ENCODE measurements at regions not wholly inside any gene's neighbourhood (a gene's known extent, or its start where the extent isn't known, plus 50 kb on each side); places are given as distances from the start of the nearest gene placed in this dataset.
"Not testable (repeated sequence)": the region's sequence is repeated elsewhere in the genome, so short reads cannot be mapped to it uniquely, and the experiment has no call there.

GRCh38 chr5:135149229-135149955 is 115.4 kb upstream of the PITX1 start:
- no peak overlapping the region for H3K4me3 ChIP-seq (ENCODE audit: low read length)
- DNase-seq (no peak), ATAC-seq (no peak)
- Mint-ChIP-seq H3K4me1 (no peaks in the 10 kb centered on the region), H3K27me3 (ENCODE audit: low read depth in 2 of 2) (peaks cover 2 to 10% of the 10 kb centered on the region in 2 donors), H3K4me3 (no peak overlapping the region), H3K36me3 (no peaks in the 10 kb centered on the region), H3K9me3 (no peaks in the 10 kb centered on the region), H3K27ac (no peak overlapping the region)
- no peaks in the 10 kb centered on the region for H3K36me3 ChIP-seq (ENCODE audit: control insufficient read depth, insufficient read depth, low read length)
- no peaks in the 10 kb centered on the region for H3K4me1 ChIP-seq (ENCODE audit: control insufficient read depth, insufficient read depth, low read length)
- H3K9me3 ChIP-seq (ENCODE audit: control insufficient read depth, insufficient read depth, low read length): no peaks in the 10 kb centered on the region
- intact Hi-C loops (cut with micrococcal nuclease): no loop called here
- WGBS (ENCODE audit: insufficient coverage): 94% methylated on average over 5 of the region's 5 CpGs
- H3K27ac ChIP-seq (ENCODE audit: low read length): no peak overlapping the region
- TF ChIP-seq CTCF (IDR thresholded peaks at IDR 0.05): no peak
- no peaks in the 10 kb centered on the region for H3K27me3 ChIP-seq (ENCODE audit: control insufficient read depth, insufficient read depth, low read length)

- no peak overlapping the region for H3K27ac ChIP-seq (ENCODE audit: low read length)
- Mint-ChIP-seq H3K27ac (no peak overlapping the region), H3K4me1 (no peaks in the 10 kb centered on the region), H3K36me3 (no peaks in the 10 kb centered on the region), H3K27me3 (ENCODE audit: low read depth in 2 of 2) (peaks cover 0 to 3% of the 10 kb centered on the region in 2 donors), H3K4me3 (no peak overlapping the region), H3K9me3 (no peaks in the 10 kb centered on the region)
- H3K4me3 ChIP-seq (ENCODE audit: low read length): no peak overlapping the region
- intact Hi-C loops (cut with micrococcal nuclease): no loop called here
- H3K4me1 ChIP-seq (ENCODE audit: control insufficient read depth, insufficient read depth, low read length): no peaks in the 10 kb centered on the region
- WGBS (ENCODE audit: insufficient coverage): 94% methylated on average over 7 of the region's 10 CpGs
- DNase-seq (no peak), ATAC-seq (no peak)
- no peaks in the 10 kb centered on the region for H3K27me3 ChIP-seq (ENCODE audit: control insufficient read depth, insufficient read depth, low read length)
- H3K9me3 ChIP-seq (ENCODE audit: control insufficient read depth, insufficient read depth, low read length): no peaks in the 10 kb centered on the region
- no peak for TF ChIP-seq CTCF (IDR thresholded peaks at IDR 0.05)
- no peaks in the 10 kb centered on the region for H3K36me3 ChIP-seq (ENCODE audit: control insufficient read depth, insufficient read depth, low read length)
Observed at GRCh38 chr5:135147294-135148090, 113.5 kb upstream of the PITX1 start.

- H3K36me3 Mint-ChIP-seq: no peaks in the 10 kb centered on the region
- H3K27me3 Mint-ChIP-seq (ENCODE audit: low read depth in 2 of 2): peaks cover 0 to 3% of the 10 kb centered on the region in 2 donors
- no peak for TF ChIP-seq CTCF (IDR thresholded peaks at IDR 0.05)
- WGBS (ENCODE audit: insufficient coverage): 92% methylated on average over 2 of the region's 2 CpGs
- ATAC-seq: no peak
- H3K27ac Mint-ChIP-seq: no peak overlapping the region
- H3K4me3 Mint-ChIP-seq: no peak overlapping the region
- no peaks in the 10 kb centered on the region for H3K36me3 ChIP-seq (ENCODE audit: control insufficient read depth, insufficient read depth, low read length)
- no peaks in the 10 kb centered on the region for H3K27me3 ChIP-seq (ENCODE audit: control insufficient read depth, insufficient read depth, low read length)
- no peaks in the 10 kb centered on the region for H3K4me1 Mint-ChIP-seq
- no peak overlapping the region for H3K4me3 ChIP-seq (ENCODE audit: low read length)
- DNase-seq: no peak
- H3K9me3 ChIP-seq (ENCODE audit: control insufficient read depth, insufficient read depth, low read length): no peaks in the 10 kb centered on the region
- H3K27ac ChIP-seq (ENCODE audit: low read length): no peak overlapping the region
- peaks cover 5% of the 10 kb centered on the region for H3K4me1 ChIP-seq (ENCODE audit: control insufficient read depth, insufficient read depth, low read length)
- H3K9me3 Mint-ChIP-seq: no peaks in the 10 kb centered on the region
- intact Hi-C loops (cut with micrococcal nuclease): no loop called here
Observed at GRCh38 chr5:135145985-135146384, 112.0 kb upstream of the PITX1 start.

- DNase-seq, H3K4me3 Mint-ChIP-seq, H3K27ac Mint-ChIP-seq: not testable (repeated sequence)
Observed at GRCh38 chr5:135143682-135144081, 109.7 kb upstream of the PITX1 start.

More at GRCh38 chr5:135143682-135144081, 109.7 kb upstream of the PITX1 start:
- 82% methylated on average over 4 of the region's 4 CpGs for WGBS (ENCODE audit: insufficient coverage)
- H3K27ac ChIP-seq (ENCODE audit: low read length); ATAC-seq; H3K4me3 ChIP-seq (ENCODE audit: low read length); H3K9me3 ChIP-seq (ENCODE audit: control insufficient read depth, insufficient read depth, low read length); intact Hi-C loops (cut with micrococcal nuclease); H3K4me1 ChIP-seq (ENCODE audit: control insufficient read depth, insufficient read depth, low read length); H3K27me3 ChIP-seq (ENCODE audit: control insufficient read depth, insufficient read depth, low read length); H3K27me3 Mint-ChIP-seq (ENCODE audit: low read depth in 2 of 2); H3K36me3 Mint-ChIP-seq; H3K4me1 Mint-ChIP-seq; H3K36me3 ChIP-seq (ENCODE audit: control insufficient read depth, insufficient read depth, low read length); H3K9me3 Mint-ChIP-seq: not testable (repeated sequence)
